Type B pancreatic cell (in vitro differentiated cells): ENCODE measurements at regions not wholly inside any gene's neighbourhood (a gene's known extent, or its start where the extent isn't known, plus 50 kb on each side); places are given as distances from the start of the nearest gene placed in this dataset.

Experiments used
- DNase-seq: peaks from one replicate; pipeline ENCODE4 v3.0.0; 2021; ENCODE audit warnings: mixed read lengths; ENCODE audit not compliant: unreplicated experiment; ENCODE audit errors: extremely low spot score
- H3K27ac Mint-ChIP-seq: 2 replicates; pipeline ENCODE4 v1.8.0; 2021; ENCODE audit warnings: mild to moderate bottlenecking, mixed read lengths
- H3K27me3 Mint-ChIP-seq: 2 replicates; pipeline ENCODE4 v1.8.0; 2021; ENCODE audit warnings: mixed read lengths
- H3K36me3 Mint-ChIP-seq: 2 replicates; pipeline ENCODE4 v1.8.0; 2021; ENCODE audit warnings: mixed read lengths
- H3K4me1 Mint-ChIP-seq: one replicate; pipeline ENCODE4 v1.8.0; 2021; ENCODE audit warnings: mixed read lengths; ENCODE audit not compliant: unreplicated experiment
- H3K4me3 Mint-ChIP-seq: 2 replicates; pipeline ENCODE4 v1.8.0; 2021; ENCODE audit warnings: mild to moderate bottlenecking, mixed read lengths
- H3K9me3 Mint-ChIP-seq: 2 replicates; pipeline ENCODE4 v1.8.0; 2021; ENCODE audit warnings: mixed read lengths
- CTCF ChIP-seq: fragments of 200-600 bp; sonication (generic); conservative IDR thresholded peaks from 2 replicates; pipeline ENCODE4 v1.5.0; 2021; ENCODE audit warnings: antibody characterized with exemption, mild to moderate bottlenecking

- peak; percentile 86 for DNase-seq
- peak; percentile 97 for TF ChIP-seq CTCF
- Mint-ChIP-seq H3K27ac (peak overlapping the region; percentile 15), H3K36me3 (no peaks in the 10 kb centered on the region), H3K4me1 (peaks cover 9% of the 10 kb centered on the region), H3K27me3 (peaks cover 9% of the 10 kb centered on the region), H3K9me3 (no peaks in the 10 kb centered on the region), H3K4me3 (no peak overlapping the region)
Observed at GRCh38 chr13:31044364-31045285, 112.2 kb downstream of the TEX26 start.

- peaks cover 15% of the 10 kb centered on the region for H3K27me3 Mint-ChIP-seq
- H3K4me3 Mint-ChIP-seq: no peak overlapping the region
- peak overlapping the region; percentile 15 for H3K27ac Mint-ChIP-seq
- TF ChIP-seq CTCF: no peak
- H3K36me3 Mint-ChIP-seq: no peaks in the 10 kb centered on the region
- no peaks in the 10 kb centered on the region for H3K9me3 Mint-ChIP-seq
- H3K4me1 Mint-ChIP-seq: peaks cover 9% of the 10 kb centered on the region
- DNase-seq: no peak
Observed at GRCh38 chr13:31043957-31044356, 111.5 kb downstream of the TEX26 start.

GRCh38 chr13:31042481-31043165 lies 110.2 kb downstream of the TEX26 start:
- peaks cover 17% of the 10 kb centered on the region for H3K27me3 Mint-ChIP-seq
- H3K27ac Mint-ChIP-seq: no peak overlapping the region
- H3K9me3 Mint-ChIP-seq: no peaks in the 10 kb centered on the region
- H3K36me3 Mint-ChIP-seq: no peaks in the 10 kb centered on the region
- no peak overlapping the region for H3K4me3 Mint-ChIP-seq
- DNase-seq: no peak
- peaks cover 9% of the 10 kb centered on the region for H3K4me1 Mint-ChIP-seq
- no peak for TF ChIP-seq CTCF

GRCh38 chr13:31042049-31042448 lies 109.6 kb downstream of the TEX26 start:
- no peak overlapping the region for H3K4me3 Mint-ChIP-seq
- no peak for TF ChIP-seq CTCF

GRCh38 chr13:31038834-31039552 lies 106.5 kb downstream of the TEX26 start:
- H3K36me3 Mint-ChIP-seq: no peaks in the 10 kb centered on the region
- no peak overlapping the region for H3K4me3 Mint-ChIP-seq
- H3K4me1 Mint-ChIP-seq: peaks cover 4% of the 10 kb centered on the region
- no peak overlapping the region for H3K27ac Mint-ChIP-seq
- H3K9me3 Mint-ChIP-seq: no peaks in the 10 kb centered on the region
- no peak for DNase-seq
- H3K27me3 Mint-ChIP-seq: peaks cover 22% of the 10 kb centered on the region
- TF ChIP-seq CTCF: no peak

More at GRCh38 chr13:31042049-31042448, 109.6 kb downstream of the TEX26 start:
- DNase-seq: no peak
- H3K27ac Mint-ChIP-seq: no peak overlapping the region
- H3K9me3 Mint-ChIP-seq: no peaks in the 10 kb centered on the region
- H3K27me3 Mint-ChIP-seq: peaks cover 19% of the 10 kb centered on the region
- H3K36me3 Mint-ChIP-seq: no peaks in the 10 kb centered on the region
- peaks cover 9% of the 10 kb centered on the region for H3K4me1 Mint-ChIP-seq
